ENCODE measurements at regions not wholly inside any gene's neighbourhood (a gene's known extent, or its start where the extent isn't known, plus 50 kb on each side); places are given as distances from the start of the nearest gene placed in this dataset.

GRCh38 chr15:85326291-85326690 lies 54.1 kb upstream of the AKAP13 start:
- Histone ChIP-seq H3K9me3 (peaks cover 0 to 5% of the 10 kb centered on the region in 2 donors), H3K27me3 (no peaks in the 10 kb centered on the region), H3K4me3 (no peak overlapping the region), H3K36me3 (no peaks in the 10 kb centered on the region), H3K4me1 (peaks cover 0 to 18% (median 12%) of the 10 kb centered on the region in 4 donors), H3K27ac (no peak overlapping the region)
- intact Hi-C loops (cut with DNase I; ENCODE audit: low total_unique reads) (no loop called here), in situ Hi-C loops (cut with MboI; ENCODE audit: low pct_ligation_motif_present in 1 of 4, low pct_unique_long_range_greater_than_20kb in 1 of 4, low sequenced_read_pairs in 3 of 4) (loop anchor here in 2 of 4 donors (25.0 kb wide), 1 partner anchor 161 kb away; no protein-coding TSS in a partner anchor)
- no peak for TF ChIP-seq POLR2A (IDR thresholded peaks at IDR 0.05)
- no peak for TF ChIP-seq POLR2AphosphoS5 (IDR thresholded peaks at IDR 0.05)
- TF ChIP-seq EP300 (IDR thresholded peaks at IDR 0.05; ENCODE audit: low read depth) = no peak
- TF ChIP-seq CTCF (IDR thresholded peaks at IDR 0.05) = no peak
- no peak for DNase-seq

DNA sequence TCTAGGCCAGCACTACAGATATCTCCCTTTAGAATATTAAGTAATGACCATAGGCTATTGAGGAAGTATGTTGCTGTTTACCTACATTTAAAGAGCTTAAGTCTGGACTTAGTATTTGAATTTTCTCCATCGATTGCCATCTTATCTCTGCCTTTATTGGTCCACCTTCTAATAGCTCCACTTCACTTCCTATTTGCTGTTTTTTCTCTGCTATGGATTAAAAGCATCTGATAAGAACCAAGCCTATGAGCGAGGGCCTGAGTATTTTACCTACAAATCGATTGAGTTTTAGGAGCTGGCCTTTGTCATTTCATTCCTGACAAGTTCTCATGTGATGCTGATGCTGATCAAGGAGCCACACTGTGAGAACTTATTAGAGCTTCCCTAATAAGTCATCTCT lies 52.6 kb upstream of the AKAP13 start:
- Histone ChIP-seq H3K27ac (no peak overlapping the region), H3K4me3 (no peak overlapping the region), H3K36me3 (no peaks in the 10 kb centered on the region), H3K9me3 (peaks cover 0 to 3% of the 10 kb centered on the region in 2 donors), H3K4me1 (peaks cover 10 to 28% (median 19%) of the 10 kb centered on the region in 4 donors), H3K27me3 (no peaks in the 10 kb centered on the region)
- in situ Hi-C loops (cut with MboI; ENCODE audit: low pct_ligation_motif_present in 1 of 4, low pct_unique_long_range_greater_than_20kb in 1 of 4, low sequenced_read_pairs in 3 of 4) (loop anchor here in 2 of 4 donors (25.0 kb wide), 1 partner anchor 159 kb away; no protein-coding TSS in a partner anchor), intact Hi-C loops (cut with DNase I; ENCODE audit: low total_unique reads) (no loop called here)
- DNase-seq = no peak
- TF ChIP-seq CTCF (IDR thresholded peaks at IDR 0.05) (no peak), POLR2A (IDR thresholded peaks at IDR 0.05) (no peak), EP300 (IDR thresholded peaks at IDR 0.05; ENCODE audit: low read depth) (no peak), POLR2AphosphoS5 (IDR thresholded peaks at IDR 0.05) (no peak)
- 71 to 82% methylated on average over 2 to 3 of the region's 3 CpGs for WGBS, 2 donors (ENCODE audit: low coverage in 1 of 2)

DNA sequence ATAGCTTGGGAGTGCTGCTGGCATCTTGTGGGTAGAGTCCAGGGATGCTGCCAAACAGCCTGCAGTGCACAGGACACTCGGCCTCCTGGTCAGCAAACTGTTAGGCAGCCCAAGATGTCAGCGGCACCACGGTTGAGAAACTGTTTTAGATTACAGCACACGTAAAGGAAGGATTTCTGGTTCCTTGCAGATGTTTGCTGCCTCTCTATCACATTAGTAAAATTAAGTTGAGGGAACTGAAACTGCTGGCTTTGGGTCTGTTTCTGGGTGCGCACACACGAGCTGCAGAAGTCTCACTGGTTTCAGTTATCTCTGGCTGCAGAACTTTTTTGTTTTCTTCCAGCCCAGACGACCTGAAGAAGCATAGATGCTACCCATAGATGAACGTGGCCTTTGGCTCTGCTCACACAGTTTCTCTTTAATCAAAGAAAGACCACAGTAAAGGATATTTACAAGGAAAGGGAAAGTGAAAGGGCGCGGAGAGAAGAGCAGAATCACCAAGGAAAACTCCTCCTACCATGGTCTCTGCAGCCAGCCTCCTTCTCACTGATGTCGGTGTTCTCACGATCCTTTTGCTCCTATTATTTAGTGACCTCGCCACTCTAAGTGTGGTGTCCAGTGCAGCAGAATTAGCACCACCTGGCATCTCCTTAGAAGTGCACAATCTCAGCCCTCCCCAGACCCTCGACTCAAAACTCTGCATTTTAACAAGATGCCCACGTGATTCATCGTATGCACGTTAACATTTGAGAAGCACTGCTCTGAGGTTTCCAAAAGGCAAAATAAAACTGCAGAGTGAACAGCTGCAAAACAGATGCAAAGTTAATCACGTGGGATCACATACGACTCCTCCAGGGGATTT lies 50.6 kb upstream of the AKAP13 start:
- Histone ChIP-seq H3K27me3 (no peaks in the 10 kb centered on the region), H3K4me1 (peaks cover 10 to 28% (median 19%) of the 10 kb centered on the region in 4 donors), H3K27ac (peak overlapping the region; percentile 83 to 88 (median 86)), H3K4me3 (peak overlapping the region; percentile 12 to 54 (median 32)), H3K9me3 (no peaks in the 10 kb centered on the region), H3K36me3 (no peaks in the 10 kb centered on the region)
- 6% methylated on average over 16 to 19 of the region's 19 CpGs for WGBS, 2 donors (ENCODE audit: low coverage in 1 of 2)
- DNase-seq = peak; percentile 44
- intact Hi-C loops (cut with DNase I; ENCODE audit: low total_unique reads) (no loop called here), in situ Hi-C loops (cut with MboI; ENCODE audit: low pct_ligation_motif_present in 1 of 4, low pct_unique_long_range_greater_than_20kb in 1 of 4, low sequenced_read_pairs in 3 of 4) (loop anchor here in 2 of 4 donors (10.0 to 25.0 kb wide), 2 partner anchors 85 to 158 kb away; no protein-coding TSS in a partner anchor)
- TF ChIP-seq POLR2AphosphoS5 (IDR thresholded peaks at IDR 0.05) (peak in 1 of 3 donors; percentile 28), POLR2A (IDR thresholded peaks at IDR 0.05) (no peak)

Small RNA genes in the stretch of these regions (small RNA-seq; reads per million reads assigned to genes)
- 0 reads per million in 4 donors for gene RN7SL428P
